ENCODE measurements at regions not wholly inside any gene's neighbourhood (a gene's known extent, or its start where the extent isn't known, plus 50 kb on each side); places are given as distances from the start of the nearest gene placed in this dataset.

DNA sequence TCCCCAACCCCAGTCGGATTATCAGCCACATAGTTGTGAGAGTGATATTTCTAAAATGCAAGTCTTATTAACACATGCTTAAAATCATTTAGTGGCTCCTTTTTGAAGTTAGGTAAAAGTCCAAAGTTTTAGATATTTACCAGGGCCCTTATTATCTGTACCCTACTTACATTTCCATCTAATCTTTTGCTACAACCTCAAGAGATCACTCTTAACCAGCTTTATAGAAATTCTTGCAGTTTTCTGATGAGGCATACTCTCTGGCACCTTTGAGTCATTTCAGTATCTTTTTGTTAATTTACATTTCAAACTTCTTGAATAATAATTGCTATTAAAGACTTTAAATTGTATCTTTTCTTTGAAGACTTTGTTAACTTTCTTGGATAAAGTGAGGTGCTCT lies 453.3 kb downstream of the RFPL4B start:
- DNase-seq (ENCODE audit: low read depth in 2 of 2), result no peak

DNA sequence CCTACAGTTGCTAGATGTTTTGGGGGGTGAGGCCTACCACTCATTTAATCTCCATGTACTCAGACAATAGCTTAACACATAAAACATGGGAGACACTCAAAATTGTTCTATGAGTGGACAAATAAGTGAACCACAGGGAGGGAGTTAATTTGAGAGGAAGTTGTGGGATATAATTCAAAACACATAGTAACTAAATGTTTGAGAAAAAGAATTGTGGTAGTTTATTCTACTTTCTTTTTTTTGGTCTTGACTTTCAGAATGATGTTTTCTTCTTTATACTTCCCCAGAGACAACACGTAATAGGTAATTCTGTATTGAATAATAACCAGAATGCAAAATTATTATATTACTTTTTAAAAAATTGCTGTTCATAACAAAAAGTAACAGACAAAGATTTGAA lies 453.8 kb downstream of the RFPL4B start:
- no peak for DNase-seq (ENCODE audit: low read depth in 2 of 2)

DNA sequence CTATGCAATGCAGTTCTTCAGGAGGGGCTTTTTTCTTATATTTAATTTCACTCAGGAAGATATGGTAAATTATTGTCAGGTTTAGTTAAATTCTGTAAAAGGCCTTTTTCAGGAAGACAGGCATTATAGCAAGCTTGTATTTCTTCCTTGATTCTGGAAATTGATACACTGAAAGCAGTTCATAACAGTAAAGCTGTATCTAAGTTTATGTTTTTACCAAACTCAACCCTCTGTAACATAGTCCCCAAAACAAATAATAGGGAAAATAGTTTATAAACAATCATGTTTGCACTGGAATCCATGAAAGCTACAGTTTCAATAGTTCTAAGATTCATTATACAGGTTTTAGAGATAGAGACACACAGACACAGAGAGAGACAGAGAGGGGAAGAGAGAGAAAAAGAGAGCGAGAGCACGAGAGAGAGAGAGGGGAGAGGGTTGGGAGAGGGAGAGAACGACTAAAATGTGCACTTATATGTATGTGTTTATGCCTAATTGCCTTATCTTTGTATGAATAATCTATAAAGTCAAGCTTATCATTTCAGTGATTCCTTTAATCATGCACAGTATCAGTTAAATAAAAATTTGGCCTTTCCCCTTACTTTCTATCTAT lies 454.4 kb downstream of the RFPL4B start:
- DNase-seq (ENCODE audit: low read depth in 2 of 2), result no peak

DNA sequence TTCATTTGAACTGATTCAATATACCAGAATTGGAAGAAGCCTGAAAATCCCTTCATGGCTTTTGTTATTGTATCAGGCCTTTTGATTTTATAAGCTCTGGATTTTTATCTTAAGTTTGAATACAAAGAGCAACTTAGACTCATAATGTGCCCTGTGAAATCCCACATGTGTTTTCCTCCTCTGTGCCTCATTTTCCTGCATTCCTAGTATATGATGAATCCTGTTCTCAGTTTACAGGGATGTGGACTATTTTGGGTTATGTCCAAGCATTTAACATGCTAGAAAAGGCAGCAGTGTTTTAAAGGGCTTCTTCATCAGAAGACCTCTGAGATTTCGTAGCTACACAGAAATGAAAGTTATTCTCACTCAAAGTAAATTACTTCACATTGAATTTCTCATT lies 455.0 kb downstream of the RFPL4B start:
- DNase-seq (ENCODE audit: low read depth in 2 of 2), result no peak

DNA sequence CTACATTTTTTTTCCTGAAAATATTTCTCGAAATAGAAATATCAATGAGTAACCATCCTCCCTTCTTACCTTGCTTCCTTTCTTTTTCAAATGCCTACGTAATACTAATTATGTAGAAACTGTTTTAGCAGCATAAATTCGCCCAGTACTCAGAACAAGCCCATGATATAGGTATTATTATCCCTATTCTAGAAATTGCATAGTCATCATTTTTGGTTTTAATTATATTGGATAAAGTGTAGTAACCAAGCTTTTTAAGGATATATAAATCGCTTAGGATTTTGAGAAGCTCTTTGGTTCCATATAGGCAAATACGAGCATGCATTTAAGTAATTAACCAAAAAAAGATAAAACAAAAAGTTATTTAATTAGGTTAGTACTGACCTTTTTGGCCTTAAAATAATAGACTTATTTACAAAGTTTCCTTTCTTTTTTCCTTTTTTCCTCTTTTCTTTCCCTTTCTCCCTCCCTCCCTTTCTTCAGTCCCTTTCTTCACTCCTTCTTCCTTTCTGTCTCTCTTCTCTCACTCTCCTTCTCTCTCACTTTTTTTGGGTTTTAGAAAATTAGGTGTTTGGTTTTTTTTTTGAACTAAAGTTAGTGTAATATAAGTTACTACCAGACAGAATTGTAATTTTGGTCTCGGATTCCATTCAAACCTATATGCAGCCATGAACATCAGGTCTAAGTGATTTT lies 457.7 kb downstream of the RFPL4B start:
- no peak for DNase-seq (ENCODE audit: low read depth in 2 of 2)

DNA sequence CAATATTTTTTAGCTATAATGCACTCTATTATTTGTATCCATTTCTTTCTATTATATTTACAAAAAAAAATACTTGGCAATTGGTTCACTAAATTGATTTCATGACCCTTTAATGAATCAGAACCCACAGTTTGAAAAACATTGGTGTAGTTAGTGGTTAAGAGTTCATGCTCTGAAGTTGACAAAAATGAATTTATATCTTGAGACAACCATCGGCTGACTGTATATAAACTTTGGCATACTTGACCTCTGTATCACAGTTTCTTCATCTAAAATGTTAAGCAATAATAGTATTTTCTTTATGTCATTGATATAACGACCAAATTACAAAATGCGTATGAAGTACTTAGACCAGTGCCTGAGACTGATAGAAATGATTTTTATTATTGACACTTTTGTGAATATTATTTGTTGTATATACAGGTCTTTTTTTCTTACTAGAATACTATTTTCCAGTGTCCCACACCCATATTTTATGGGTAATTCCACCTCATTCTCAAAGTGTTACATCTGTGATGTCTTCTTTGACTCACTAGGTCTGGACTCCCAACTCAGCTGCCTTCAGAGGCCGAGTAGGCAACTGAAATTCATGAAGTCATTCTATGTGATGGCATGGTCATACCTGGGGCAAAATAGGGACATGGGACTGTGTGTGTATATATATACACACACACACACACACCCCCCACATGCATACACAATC lies 459.2 kb downstream of the RFPL4B start:
- DNase-seq (ENCODE audit: low read depth in 2 of 2), result no peak

DNA sequence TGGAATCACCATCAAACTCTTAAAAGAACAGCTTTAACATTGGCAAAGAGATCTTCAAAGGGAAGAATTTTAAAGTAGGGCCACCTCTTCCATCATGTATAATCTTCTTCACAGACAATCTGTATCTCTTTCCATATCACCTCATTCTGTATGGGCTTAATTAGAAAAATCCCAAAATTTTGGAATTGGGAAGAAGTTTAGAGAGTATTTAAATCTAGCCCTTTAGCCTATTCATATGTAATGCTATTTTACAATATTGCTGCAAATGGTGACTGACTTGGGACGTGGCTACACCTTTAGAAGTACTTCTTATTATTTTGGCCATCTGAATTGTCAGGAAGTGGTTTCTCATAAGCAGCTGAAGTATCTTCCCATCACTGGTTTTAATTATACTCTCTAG lies 474.3 kb downstream of the RFPL4B start:
- DNase-seq (ENCODE audit: low read depth in 2 of 2), result no peak

DNA sequence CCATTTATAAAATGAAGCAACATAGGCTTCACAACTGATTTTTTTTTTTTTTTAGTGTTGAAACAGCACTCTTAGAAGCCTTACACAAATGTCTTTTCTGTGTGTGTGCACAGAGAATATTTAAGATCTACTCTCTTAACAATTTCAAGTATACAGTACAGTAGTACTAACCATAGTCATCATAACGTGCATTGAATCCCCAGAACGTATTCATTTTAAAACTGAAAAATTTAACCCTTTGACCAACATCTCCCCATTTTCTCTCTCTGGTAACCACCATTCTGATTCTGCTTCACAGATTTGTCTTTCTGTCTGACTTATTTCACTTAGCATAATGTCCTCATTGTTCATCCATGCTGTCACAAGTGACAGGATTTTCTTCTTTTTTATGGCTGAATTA lies 475.6 kb downstream of the RFPL4B start:
- DNase-seq (ENCODE audit: low read depth in 2 of 2), result no peak

DNA sequence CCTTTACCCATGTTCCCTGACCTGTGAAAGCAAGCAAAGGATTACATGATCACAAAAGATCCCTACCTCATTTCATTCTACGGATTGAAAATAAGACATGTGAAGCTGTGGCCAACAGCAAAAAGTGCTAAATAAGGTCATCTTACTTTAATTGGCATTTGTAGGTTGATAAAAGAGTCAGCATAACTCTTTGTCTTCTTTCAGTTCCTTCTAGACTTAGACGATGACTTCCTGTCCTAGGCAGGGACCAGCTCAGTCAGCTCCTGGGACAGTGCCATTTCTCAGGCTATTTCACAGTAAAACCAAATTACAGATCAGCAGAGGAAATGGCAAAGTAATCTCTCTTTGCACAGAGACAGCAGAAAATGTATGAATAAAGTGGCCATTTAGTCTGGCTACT lies 480.7 kb downstream of the RFPL4B start:
- no peak for DNase-seq (ENCODE audit: low read depth in 2 of 2)

DNA sequence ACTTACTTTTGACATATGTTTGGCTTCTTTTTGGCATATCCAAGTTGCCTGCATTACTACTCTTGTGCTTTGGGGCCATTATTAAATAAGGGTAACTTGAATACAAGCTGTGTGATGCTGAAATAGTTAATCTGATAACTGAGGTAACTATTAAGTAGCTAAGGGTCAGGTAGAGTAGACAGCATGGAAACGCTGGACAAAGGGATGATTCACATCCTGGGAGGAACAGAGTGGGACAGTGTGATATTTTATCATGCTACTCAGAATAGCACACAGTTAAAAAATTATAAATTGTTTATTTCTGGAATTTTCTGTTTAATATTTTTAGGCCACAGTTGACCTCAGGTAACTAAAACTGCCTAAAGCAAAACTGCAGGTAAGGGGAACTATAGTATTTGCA lies 483.9 kb downstream of the RFPL4B start:
- no peak for DNase-seq (ENCODE audit: low read depth in 2 of 2)

DNA sequence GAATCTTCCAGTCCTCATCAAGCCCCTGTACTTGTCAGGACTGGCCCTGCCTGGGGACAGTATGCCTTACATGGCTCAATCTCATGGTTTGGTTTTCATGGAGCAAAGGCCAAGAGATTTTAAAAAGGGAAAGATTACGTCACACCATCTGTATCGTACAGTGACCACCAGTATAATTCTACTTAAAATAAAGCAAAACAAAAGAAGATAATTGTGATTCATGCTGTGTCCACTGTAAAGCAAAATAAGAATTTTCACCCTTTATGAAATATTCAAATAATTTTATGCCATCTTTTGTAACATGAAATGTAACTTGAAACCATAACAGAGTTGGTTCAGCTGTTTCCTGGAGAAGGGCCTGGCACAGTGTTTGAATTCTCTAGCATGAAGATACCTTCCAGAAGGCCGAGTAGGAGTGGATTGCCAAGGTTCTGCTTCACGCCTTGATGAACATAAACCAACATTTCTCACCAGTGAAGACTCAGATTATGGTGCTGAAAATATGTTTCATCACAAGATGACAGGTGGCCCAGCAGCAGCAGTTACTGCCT lies 486.5 kb downstream of the RFPL4B start:
- DNase-seq (ENCODE audit: low read depth in 2 of 2), result no peak

DNA sequence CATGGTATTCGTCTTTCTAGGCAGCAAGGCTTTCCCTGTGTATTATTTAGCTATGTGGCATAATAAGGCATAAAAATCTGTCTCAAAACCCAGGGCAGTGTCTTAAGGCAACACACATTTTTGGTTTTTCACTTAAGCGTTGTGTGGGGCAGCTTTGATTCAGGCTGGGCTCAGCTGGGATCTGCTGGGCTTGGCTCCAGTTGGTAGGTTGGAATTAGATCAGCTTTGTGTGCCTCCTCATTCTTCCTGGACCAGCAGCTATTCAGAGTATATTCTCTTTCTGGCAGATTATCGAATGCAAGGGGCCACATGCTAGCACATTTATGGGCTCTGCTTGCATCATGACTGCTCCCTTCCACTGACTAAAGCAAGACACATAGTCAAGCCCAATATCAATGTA lies 487.9 kb downstream of the RFPL4B start:
- no peak for DNase-seq (ENCODE audit: low read depth in 2 of 2)

DNA sequence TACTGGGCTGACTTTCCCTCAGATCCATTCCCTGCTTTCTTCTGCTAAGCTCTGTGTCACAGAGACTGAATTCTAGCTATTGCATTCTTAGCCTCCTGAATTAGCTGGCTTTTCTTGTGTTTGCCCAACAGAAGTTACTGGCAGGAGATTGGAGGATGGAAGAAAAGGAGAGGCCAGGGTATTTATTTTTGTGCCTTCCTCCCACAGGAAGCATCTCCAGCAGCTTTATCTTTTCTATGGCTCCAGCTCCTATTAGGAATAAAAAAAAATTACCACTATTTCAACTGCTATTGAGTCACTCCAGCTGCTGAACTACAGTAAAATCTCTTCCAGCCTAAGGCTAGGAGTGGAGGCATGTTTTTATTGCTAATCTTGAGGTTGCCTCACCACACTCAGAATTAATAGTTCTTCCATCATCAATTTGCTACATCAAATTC lies 492.4 kb downstream of the RFPL4B start:
- no peak for DNase-seq (ENCODE audit: low read depth in 2 of 2)

DNA sequence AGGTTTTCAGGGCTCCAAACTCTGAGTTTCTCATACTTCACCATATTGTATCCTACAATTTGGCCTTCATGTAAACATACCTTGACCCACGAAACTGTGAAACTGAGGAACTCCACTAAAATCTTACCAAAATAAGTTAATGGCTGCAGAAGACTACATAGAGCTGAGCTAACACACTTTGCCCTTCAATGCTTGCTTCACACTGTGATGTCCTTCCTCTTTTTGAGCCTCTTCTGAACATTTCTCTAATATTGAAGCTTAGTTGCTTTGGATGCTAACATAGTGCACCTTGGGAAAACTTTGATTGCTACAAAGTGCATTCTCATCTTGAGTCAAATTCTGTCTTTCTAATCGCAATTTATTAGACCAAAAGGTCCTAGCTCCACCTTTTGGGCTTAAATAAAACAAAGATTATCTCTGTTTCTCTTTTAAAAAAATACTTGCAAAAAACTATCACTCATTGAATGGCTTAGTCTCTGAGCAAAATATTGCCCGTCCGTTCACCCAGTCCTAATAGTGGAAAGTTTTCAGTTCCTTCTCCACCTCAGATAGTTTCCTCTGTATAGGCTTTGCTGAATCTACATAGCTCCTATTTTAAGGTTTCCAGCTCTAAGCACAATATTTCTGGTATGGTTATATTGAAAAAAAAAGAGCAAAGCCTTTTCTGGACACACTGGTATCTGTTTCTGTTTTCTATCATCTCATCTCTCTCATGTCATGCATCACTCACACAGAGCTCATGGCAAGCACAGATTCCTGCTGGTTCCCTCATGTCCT lies 494.6 kb downstream of the RFPL4B start:
- DNase-seq (ENCODE audit: low read depth in 2 of 2), result no peak

DNA sequence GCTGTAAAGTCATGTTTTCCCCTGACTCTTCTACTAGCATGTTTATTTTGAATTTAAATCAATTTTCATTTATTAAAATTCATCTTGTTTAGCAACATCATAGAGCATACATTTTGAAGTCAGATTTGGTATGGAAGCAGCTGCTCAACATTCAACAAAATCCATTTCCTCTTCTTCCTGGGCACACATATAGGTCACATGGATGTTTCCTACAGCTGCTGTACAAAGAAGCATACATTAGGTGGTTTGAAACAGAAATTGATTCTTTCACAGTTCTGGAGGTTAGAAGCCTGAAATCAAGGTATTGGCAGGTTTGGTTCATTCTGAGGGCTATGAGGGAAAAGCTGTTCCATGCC lies 495.2 kb downstream of the RFPL4B start:
- DNase-seq (ENCODE audit: low read depth in 2 of 2), result no peak

DNA sequence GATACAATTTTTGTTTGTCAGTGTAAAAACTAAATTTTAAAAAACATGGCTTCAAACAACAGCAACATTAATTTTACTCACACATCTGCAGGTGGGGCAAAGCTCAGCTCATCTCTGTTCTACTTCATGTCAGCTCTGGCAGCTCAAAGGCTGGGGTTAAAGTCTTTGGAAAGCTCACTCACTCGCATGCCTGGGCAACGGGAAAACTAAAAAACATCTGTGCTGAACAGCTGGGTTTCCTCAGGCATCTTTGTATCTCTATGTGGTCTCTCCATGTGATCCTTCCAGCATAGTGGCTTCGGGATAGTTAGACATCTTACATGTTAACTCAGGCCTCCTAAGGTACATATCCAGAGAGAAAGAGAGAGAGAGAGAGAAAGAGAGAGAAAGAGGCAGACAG lies 499.6 kb downstream of the RFPL4B start:
- DNase-seq (ENCODE audit: low read depth in 2 of 2), result no peak

DNA sequence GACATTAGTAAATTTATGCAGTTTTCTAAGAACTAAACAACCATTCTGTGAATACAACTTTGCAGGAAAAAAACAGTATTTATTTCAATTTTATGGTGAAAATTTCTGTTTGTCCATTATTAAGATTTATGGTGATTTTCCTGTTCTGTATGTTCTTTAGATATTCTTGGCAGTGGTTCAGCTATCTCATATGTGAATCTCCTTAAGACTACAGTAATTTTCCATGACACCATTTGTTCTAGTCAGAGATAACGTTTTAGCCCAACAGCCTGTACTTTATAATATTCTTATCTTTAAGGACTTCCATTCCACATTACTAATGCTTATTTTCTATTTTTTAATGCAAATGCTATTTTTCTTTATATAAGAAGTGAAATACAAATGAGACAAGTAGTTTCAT lies 504.0 kb downstream of the RFPL4B start:
- no peak for DNase-seq (ENCODE audit: low read depth in 2 of 2)

DNA sequence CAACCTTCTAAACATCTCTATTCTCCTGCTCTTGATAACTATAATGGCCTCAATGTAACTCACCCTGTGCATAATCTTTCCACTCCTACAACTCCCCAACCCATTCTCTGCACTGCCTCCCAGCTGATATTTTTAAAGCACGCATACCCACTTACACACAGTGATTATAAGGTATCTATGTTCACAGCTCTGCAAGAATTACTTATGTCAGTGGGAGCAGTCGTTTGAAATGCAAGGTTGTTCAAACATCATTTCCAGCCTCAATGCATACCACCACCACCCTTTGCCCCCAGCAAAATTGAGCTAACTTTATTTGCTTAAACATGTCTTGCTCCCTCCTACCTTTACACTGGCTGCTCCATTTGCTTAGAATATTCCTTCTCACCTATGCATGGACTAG lies 506.0 kb downstream of the RFPL4B start:
- DNase-seq (ENCODE audit: low read depth in 2 of 2), result no peak

DNA sequence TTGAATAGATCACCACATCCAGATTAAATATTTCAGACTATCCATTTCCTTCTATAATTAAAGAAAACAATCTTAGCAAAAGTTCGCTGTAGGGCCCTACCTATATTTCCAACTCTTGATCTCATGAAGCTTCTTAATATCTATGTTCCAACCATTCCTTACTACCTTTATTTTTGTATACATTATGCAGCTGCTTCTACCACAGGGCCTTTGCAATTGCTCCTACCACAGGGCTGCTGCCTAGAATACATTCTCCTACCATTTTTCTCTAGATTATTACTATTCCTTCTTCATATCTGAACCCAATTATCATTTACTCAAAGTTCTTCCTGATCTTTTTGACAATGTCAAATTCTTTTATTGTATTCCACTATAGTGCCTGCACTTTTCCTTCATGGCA lies 516.6 kb downstream of the RFPL4B start:
- DNase-seq (ENCODE audit: low read depth in 2 of 2), result no peak

DNA sequence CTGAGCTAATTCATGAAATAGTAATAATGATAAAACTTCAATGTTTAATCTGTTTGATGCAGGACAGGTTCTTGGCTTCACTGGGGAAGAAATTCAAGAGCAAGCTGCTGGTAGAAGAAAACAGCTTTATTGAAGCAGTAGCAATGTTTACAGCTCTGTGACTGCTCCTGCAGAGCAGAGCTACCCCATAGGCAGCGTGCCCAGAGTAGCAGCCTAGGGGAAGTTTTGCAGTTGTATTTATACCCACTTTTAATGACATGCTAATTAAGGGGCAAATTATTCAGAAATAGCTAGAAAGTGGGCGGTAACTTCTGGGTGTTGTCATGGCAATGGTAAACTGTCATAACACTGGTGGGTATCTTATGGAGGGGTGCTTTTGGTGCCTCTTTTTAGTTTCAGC lies 518.0 kb downstream of the RFPL4B start:
- no peak for DNase-seq (ENCODE audit: low read depth in 2 of 2)

DNA sequence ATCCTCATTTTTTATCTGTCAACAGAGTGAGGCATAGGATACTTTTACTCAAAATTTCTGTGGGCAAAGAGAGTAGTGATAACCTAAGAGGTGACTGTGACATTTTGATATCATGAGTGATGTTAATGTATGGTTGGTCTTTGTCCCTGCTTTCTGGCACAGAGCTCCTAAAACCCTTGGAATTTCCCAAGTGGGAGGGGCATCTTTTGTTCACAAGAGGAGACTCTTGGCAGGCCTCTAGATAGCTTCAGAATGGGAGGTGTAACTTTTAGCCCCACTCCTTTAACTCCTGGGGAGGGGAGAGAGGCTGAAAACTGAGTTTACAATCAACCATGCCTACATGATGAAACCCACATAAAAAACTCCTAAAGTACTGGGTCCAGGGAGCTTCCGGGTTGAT lies 527.8 kb downstream of the RFPL4B start:
- no peak for DNase-seq (ENCODE audit: low read depth in 2 of 2)
